Suprapubic skin (tissue), 3 donors: ENCODE measurements at regions not wholly inside any gene's neighbourhood (a gene's known extent, or its start where the extent isn't known, plus 50 kb on each side); places are given as distances from the start of the nearest gene placed in this dataset.

Source experiments
- POLR2A ChIP-seq, 2 donors: fragments of 450-650 bp; IDR thresholded peaks; one replicate each; pipeline ENCODE4 v1.6.1; 2017; ENCODE audit warnings: antibody characterized with exemption in 2 of 2, mild to moderate bottlenecking in 2 of 2, moderate library complexity in 2 of 2
- TF ChIP-seq, protein P1 (sequence below), 2 donors: fragments of 200-600 bp in 1 of 2; fragments of 450-650 bp in 1 of 2; sonication (generic) in 1 of 2; IDR thresholded peaks; one replicate each; pipeline ENCODE4 v1.5.1; 2016 to 2019; ENCODE audit warnings: antibody characterized with exemption in 2 of 2, mild to moderate bottlenecking in 1 of 2, moderate library complexity in 1 of 2

DNA sequence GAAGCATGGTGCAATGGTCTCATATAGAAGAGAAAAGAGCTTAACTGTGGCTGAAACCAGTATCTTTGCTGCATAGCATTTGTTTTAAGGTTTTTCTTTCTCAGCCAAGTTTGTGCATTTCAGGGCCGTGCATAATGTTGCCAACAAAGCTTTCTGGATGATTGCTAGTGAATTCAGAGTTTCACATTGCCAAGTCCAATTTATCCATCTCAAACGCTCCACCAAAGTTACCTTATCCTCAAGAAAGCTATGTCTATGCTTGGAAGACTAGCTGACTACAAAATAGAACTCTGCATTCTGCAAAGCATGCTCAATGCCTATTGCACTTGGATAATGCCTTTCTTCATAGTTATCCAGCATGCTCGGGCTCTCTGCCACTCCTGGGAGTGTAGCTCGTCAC lies 535.8 kb upstream of the SGCG start:
- TF ChIP-seq, protein P1, sequence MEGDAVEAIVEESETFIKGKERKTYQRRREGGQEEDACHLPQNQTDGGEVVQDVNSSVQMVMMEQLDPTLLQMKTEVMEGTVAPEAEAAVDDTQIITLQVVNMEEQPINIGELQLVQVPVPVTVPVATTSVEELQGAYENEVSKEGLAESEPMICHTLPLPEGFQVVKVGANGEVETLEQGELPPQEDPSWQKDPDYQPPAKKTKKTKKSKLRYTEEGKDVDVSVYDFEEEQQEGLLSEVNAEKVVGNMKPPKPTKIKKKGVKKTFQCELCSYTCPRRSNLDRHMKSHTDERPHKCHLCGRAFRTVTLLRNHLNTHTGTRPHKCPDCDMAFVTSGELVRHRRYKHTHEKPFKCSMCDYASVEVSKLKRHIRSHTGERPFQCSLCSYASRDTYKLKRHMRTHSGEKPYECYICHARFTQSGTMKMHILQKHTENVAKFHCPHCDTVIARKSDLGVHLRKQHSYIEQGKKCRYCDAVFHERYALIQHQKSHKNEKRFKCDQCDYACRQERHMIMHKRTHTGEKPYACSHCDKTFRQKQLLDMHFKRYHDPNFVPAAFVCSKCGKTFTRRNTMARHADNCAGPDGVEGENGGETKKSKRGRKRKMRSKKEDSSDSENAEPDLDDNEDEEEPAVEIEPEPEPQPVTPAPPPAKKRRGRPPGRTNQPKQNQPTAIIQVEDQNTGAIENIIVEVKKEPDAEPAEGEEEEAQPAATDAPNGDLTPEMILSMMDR (IDR thresholded peaks at IDR 0.05): no peak
- TF ChIP-seq POLR2A (IDR thresholded peaks at IDR 0.05): no peak
